H1 (cell line): ENCODE measurements at regions not wholly inside any gene's neighbourhood (a gene's known extent, or its start where the extent isn't known, plus 50 kb on each side); places are given as distances from the start of the nearest gene placed in this dataset.

Experiments
- ATF3 ChIP-seq: IDR thresholded peaks from 2 replicates; pipeline ENCODE4 v1.6.1; 2011; ENCODE audit warnings: low read depth, mild to moderate bottlenecking, low read length; ENCODE audit not compliant: insufficient read depth
- CREB1 ChIP-seq: IDR thresholded peaks from 2 replicates; pipeline ENCODE4 v1.6.1; 2012; ENCODE audit warnings: inconsistent platforms
- YY1 ChIP-seq: IDR thresholded peaks from 2 replicates; pipeline ENCODE4 v1.6.1; 2011; ENCODE audit warnings: low read depth, mild to moderate bottlenecking, low read length

GRCh38 chr2:38153476-38154135, 77.7 kb upstream of the CYP1B1 start (continued):
- TF ChIP-seq ATF3 (no peak), YY1 (no peak), CREB1 (no peak)
